Suprapubic skin (tissue), 4 donors: ENCODE measurements at regions not wholly inside any gene's neighbourhood (a gene's known extent, or its start where the extent isn't known, plus 50 kb on each side); places are given as distances from the start of the nearest gene placed in this dataset.

Experiments
- CTCF ChIP-seq, 2 donors: fragments of 200-600 bp in 1 of 2; fragments of 450-650 bp in 1 of 2; sonication (generic) in 1 of 2; IDR thresholded peaks; one replicate each; pipeline ENCODE4 v1.5.1; 2016 to 2019; ENCODE audit warnings: antibody characterized with exemption in 2 of 2, mild to moderate bottlenecking in 1 of 2, moderate library complexity in 1 of 2
- EP300 ChIP-seq: sonication (generic); formaldehyde crosslinking; IDR thresholded peaks from one replicate; pipeline ENCODE4 v1.6.1; 2017; ENCODE audit warnings: antibody characterized with exemption
- POLR2A ChIP-seq, 2 donors: fragments of 450-650 bp; IDR thresholded peaks; one replicate each; pipeline ENCODE4 v1.6.1; 2017; ENCODE audit warnings: antibody characterized with exemption in 2 of 2, mild to moderate bottlenecking in 2 of 2, moderate library complexity in 2 of 2
- POLR2AphosphoS5 ChIP-seq, 3 donors: sonication (generic); formaldehyde crosslinking; IDR thresholded peaks; one replicate each; pipeline ENCODE4 v1.6.1; 2017; ENCODE audit warnings: antibody characterized with exemption in 3 of 3

- no peak for TF ChIP-seq CTCF (IDR thresholded peaks at IDR 0.05)
- TF ChIP-seq POLR2A (IDR thresholded peaks at IDR 0.05): no peak
- no peak for TF ChIP-seq EP300
- no peak for TF ChIP-seq POLR2AphosphoS5 (IDR thresholded peaks at IDR 0.05)
Measured at GRCh38 chr11:119547511-119547910, 124.5 kb upstream of the THY1 start.
